Activated CD4-positive, alpha-beta T cell treated with anti-CD3 and anti-CD28 coated beads for 48 hours (primary cell): ENCODE measurements at regions not wholly inside any gene's neighbourhood (a gene's known extent, or its start where the extent isn't known, plus 50 kb on each side); places are given as distances from the start of the nearest gene placed in this dataset.

Source experiments
- DNase-seq: peaks from one replicate; pipeline ENCODE4 v3.0.0-alpha.2; 2020

GRCh38 chr16:51641191-51641765, 490.2 kb upstream of the SALL1 start:
- no peak for DNase-seq

- no peak for DNase-seq
Measured at GRCh38 chr16:51640196-51640595, 489.1 kb upstream of the SALL1 start.

- no peak for DNase-seq
Measured at GRCh38 chr16:51638339-51639135, 487.5 kb upstream of the SALL1 start.

- no peak for DNase-seq
Measured at GRCh38 chr16:51637770-51638094, 486.7 kb upstream of the SALL1 start.

GRCh38 chr16:51636920-51637769, 486.1 kb upstream of the SALL1 start:
- no peak for DNase-seq

- no peak for DNase-seq
Measured at GRCh38 chr16:51635181-51635580, 484.1 kb upstream of the SALL1 start.

- DNase-seq: no peak
Measured at GRCh38 chr16:51630076-51630475, 479.0 kb upstream of the SALL1 start.

- no peak for DNase-seq
Measured at GRCh38 chr16:51629576-51629975, 478.5 kb upstream of the SALL1 start.

GRCh38 chr16:51624080-51624775, 473.2 kb upstream of the SALL1 start:
- DNase-seq: no peak

GRCh38 chr16:51621610-51622009, 470.5 kb upstream of the SALL1 start:
- no peak for DNase-seq

GRCh38 chr16:51615141-51615540, 464.1 kb upstream of the SALL1 start:
- no peak for DNase-seq

GRCh38 chr16:51607201-51607651, 456.2 kb upstream of the SALL1 start:
- no peak for DNase-seq

GRCh38 chr16:51596247-51596646, 445.2 kb upstream of the SALL1 start:
- DNase-seq: no peak

GRCh38 chr16:51592535-51593300, 441.6 kb upstream of the SALL1 start:
- no peak for DNase-seq

- DNase-seq: no peak
Measured at GRCh38 chr16:51592001-51592501, 441.0 kb upstream of the SALL1 start.

- no peak for DNase-seq
Measured at GRCh38 chr16:51591480-51591879, 440.4 kb upstream of the SALL1 start.

- DNase-seq: no peak
Measured at GRCh38 chr16:51579652-51580360, 428.7 kb upstream of the SALL1 start.

- no peak for DNase-seq
Measured at GRCh38 chr16:51577621-51578303, 426.7 kb upstream of the SALL1 start.

GRCh38 chr16:51576498-51577195, 425.6 kb upstream of the SALL1 start:
- DNase-seq: no peak

- no peak for DNase-seq
Measured at GRCh38 chr16:51573191-51573590, 422.1 kb upstream of the SALL1 start.
